GM12878 (cell line): ENCODE measurements at regions not wholly inside any gene's neighbourhood (a gene's known extent, or its start where the extent isn't known, plus 50 kb on each side); places are given as distances from the start of the nearest gene placed in this dataset.

Source experiments
- ATAC-seq: fragments of 200-7000 bp; cut with Tn5 transposase; 3 replicates; pipeline ENCODE4 v1.9.1; 2020; ENCODE audit warnings: mild to moderate bottlenecking, moderate library complexity
- BruUV-seq: library from RNA; stranded (reverse); fragments of 400-500 nt; replicated peaks from 2 replicates; lab custom pipeline; 2021; lab: Mats Ljungman, UMichigan
- CTCF ChIA-PET: fragments of 300-600 bp; sonication (Branson Sonifier 250); formaldehyde crosslinking; extraction: SDS; loops from one replicate; lab custom pipeline; 2021; ENCODE audit warnings: inconsistent platforms; lab: Yijun Ruan, JAX
- POLR2A ChIA-PET: fragments of 350-600 bp; formaldehyde crosslinking; extraction: SDS; loops from one replicate; lab custom pipeline; 2021; ENCODE audit warnings: inconsistent platforms; lab: Charles Lee
- RAD21 ChIA-PET: fragments of 300-600 bp; sonication (Branson Sonifier 250); formaldehyde crosslinking; loops from one replicate; lab custom pipeline; 2023; ENCODE audit warnings: antibody characterized with exemption; ENCODE audit not compliant: unreplicated experiment; lab: Charles Lee
- SMC1A ChIA-PET: fragments of 300-600 bp; sonication (Branson Sonifier 250); formaldehyde crosslinking; loops from one replicate; lab custom pipeline; 2023; ENCODE audit not compliant: unreplicated experiment, uncharacterized antibody; lab: Charles Lee
- DNase-seq: peaks from one replicate; pipeline ENCODE4 v3.0.0-alpha.2; 2011; ENCODE audit warnings: low read depth, low spot score
- FAIRE-seq: peaks from 3 replicates; lab custom pipeline; 2011; peaks lifted over from hg19 to GRCh38; lab: Jason Lieb, UNC
- H2AFZ ChIP-seq: 2 replicates; pipeline ENCODE4 v1.6.0; 2011; ENCODE audit warnings: low read depth, low read length, control low read depth; ENCODE audit not compliant: control insufficient read depth
- H3K27ac ChIP-seq: 2 replicates; pipeline ENCODE4 v1.5.1; 2011; ENCODE audit warnings: control low read depth; ENCODE audit not compliant: control insufficient read depth, insufficient read depth
- H3K27me3 ChIP-seq, 2 experiments: replicated peaks in 1 of 2; 2 replicates each; pipeline versions ENCODE4 v1.6.0 to v1.6.1; 2011; ENCODE audit warnings: low read length in 1 of 2; ENCODE audit not compliant: control insufficient read depth in 2 of 2, insufficient read depth in 2 of 2
- H3K36me3 ChIP-seq, 2 experiments: 2 replicates each; pipeline ENCODE4 v1.5.1; 2011; ENCODE audit warnings: low read length in 1 of 2; ENCODE audit not compliant: control insufficient read depth in 2 of 2, insufficient read depth in 2 of 2
- H3K4me1 ChIP-seq: 2 replicates; pipeline ENCODE4 v1.6.1; 2011; ENCODE audit warnings: mild to moderate bottlenecking, low read length, moderate library complexity, mixed read lengths; ENCODE audit not compliant: control insufficient read depth, insufficient read depth
- H3K4me2 ChIP-seq: 2 replicates; pipeline ENCODE4 v1.6.0; 2011; ENCODE audit warnings: control low read depth; ENCODE audit not compliant: control insufficient read depth, insufficient read depth
- H3K4me3 ChIP-seq: fragments of 200-600 bp; sonication (generic); 2 replicates; pipeline ENCODE4 v1.5.1; 2016
- H3K79me2 ChIP-seq: 2 replicates; pipeline ENCODE4 v1.6.0; 2011; ENCODE audit warnings: low read length; ENCODE audit not compliant: control insufficient read depth, insufficient read depth
- H3K9ac ChIP-seq: 2 replicates; pipeline ENCODE4 v1.8.0; 2011; ENCODE audit warnings: low read length, control low read depth, mixed read lengths; ENCODE audit not compliant: control insufficient read depth, insufficient read depth
- H3K9me3 ChIP-seq: replicated peaks from 3 replicates; pipeline ENCODE4 v1.5.1; 2011; ENCODE audit warnings: mild to moderate bottlenecking, low read length; ENCODE audit not compliant: control insufficient read depth, insufficient read depth
- H4K20me1 ChIP-seq: 2 replicates; pipeline ENCODE4 v1.6.0; 2011; ENCODE audit not compliant: control insufficient read depth, insufficient read depth
- BRCA1 ChIP-seq: IDR thresholded peaks from 2 replicates; pipeline ENCODE4 v1.6.1; 2011; ENCODE audit warnings: low read depth, low read length, improper control_type of control experiment
- CREM ChIP-seq: IDR thresholded peaks from 2 replicates; pipeline ENCODE4 v1.6.1; 2014; ENCODE audit warnings: antibody characterized with exemption, low read depth
- EZH2 ChIP-seq: IDR thresholded peaks from 2 replicates; pipeline ENCODE4 v1.6.1; 2012; ENCODE audit warnings: low read depth, mild to moderate bottlenecking, control low read depth, inconsistent platforms, low read length, borderline replicate concordance; ENCODE audit not compliant: control insufficient read depth
- HDAC6 ChIP-seq: fragments of 200-600 bp; sonication (generic); IDR thresholded peaks from one replicate; pipeline ENCODE4 v1.8.0; 2017; ENCODE audit warnings: antibody characterized with exemption; ENCODE audit not compliant: unreplicated experiment
- MTA3 ChIP-seq: IDR thresholded peaks from 2 replicates; pipeline ENCODE4 v1.6.1; 2012; ENCODE audit warnings: low read length, inconsistent platforms, borderline replicate concordance
- MYC ChIP-seq: IDR thresholded peaks from 2 replicates; pipeline ENCODE4 v1.6.1; 2011; ENCODE audit warnings: mild to moderate bottlenecking, low read length, moderate library complexity, inconsistent platforms; ENCODE audit not compliant: insufficient read depth, insufficient replicate concordance, insufficient read length, severe bottlenecking
- NBN ChIP-seq: fragments of 450-650 bp; IDR thresholded peaks from 2 replicates; pipeline ENCODE4 v1.6.1; 2016
- NFYB ChIP-seq: IDR thresholded peaks from 2 replicates; pipeline ENCODE4 v1.6.1; 2011; ENCODE audit warnings: low read depth, mild to moderate bottlenecking, low read length, improper control_type of control experiment, moderate library complexity; ENCODE audit not compliant: insufficient read depth
- NR2F1 ChIP-seq: fragments of 450-650 bp; conservative IDR thresholded peaks from 2 replicates; pipeline ENCODE4 v1.6.1; 2017; ENCODE audit warnings: mild to moderate bottlenecking
- POU2F2 ChIP-seq: IDR thresholded peaks from 3 replicates; pipeline ENCODE4 v1.6.1; 2011; ENCODE audit warnings: low read depth, mild to moderate bottlenecking, low read length, borderline replicate concordance
- SMARCA5 ChIP-seq: fragments of 450-650 bp; IDR thresholded peaks from 2 replicates; pipeline ENCODE4 v1.6.1; 2017; ENCODE audit warnings: mild to moderate bottlenecking
- SMC3 ChIP-seq: IDR thresholded peaks from 2 replicates; pipeline ENCODE4 v1.6.1; 2011; ENCODE audit warnings: low read length, improper control_type of control experiment, borderline replicate concordance
- TARDBP ChIP-seq: IDR thresholded peaks from 2 replicates; pipeline ENCODE4 v1.6.1; 2016; ENCODE audit warnings: borderline replicate concordance
- YBX1 ChIP-seq: fragments of 450-650 bp; IDR thresholded peaks from 2 replicates; pipeline ENCODE4 v1.6.1; 2016; ENCODE audit warnings: antibody characterized with exemption
- ZBED1 ChIP-seq: IDR thresholded peaks from 2 replicates; pipeline ENCODE4 v1.6.1; 2016; ENCODE audit warnings: borderline replicate concordance
- ZNF384 ChIP-seq: IDR thresholded peaks from 2 replicates; pipeline ENCODE4 v1.6.1; 2012; ENCODE audit warnings: low read depth, mild to moderate bottlenecking, low read length, improper control_type of control experiment, borderline replicate concordance
- ZSCAN29 ChIP-seq: fragments of 450-650 bp; IDR thresholded peaks from 2 replicates; pipeline ENCODE4 v1.6.1; 2017; ENCODE audit warnings: mild to moderate bottlenecking, moderate library complexity
- WGBS: methylation state at CpG from one replicate; pipeline ENCODE4 v1.1.6; 2016; ENCODE audit warnings: low lambda C conversion rate; ENCODE audit not compliant: insufficient replicate concordance, insufficient coverage; ENCODE audit errors: missing lambda C conversion rate; 5-methylcytosine and 5-hydroxymethylcytosine counted together
- in situ Hi-C: fragments of 300-500 bp; cut with MboI; formaldehyde crosslinking; loops from 9 replicates; pipeline ENCODE4 v1.14.3; 2018; ENCODE audit warnings: mixed read lengths
- intact Hi-C: fragments of 100-400 bp; cut with micrococcal nuclease; formaldehyde crosslinking; loops from one replicate; pipeline ENCODE4 v1.14.2; 2022; ENCODE audit not compliant: unreplicated experiment
- TF ChIP-seq, protein P1 (sequence below): IDR thresholded peaks from 2 replicates; pipeline ENCODE4 v1.6.1; 2012; ENCODE audit warnings: low read depth, low read length, improper control_type of control experiment
- TF ChIP-seq, protein P2 (sequence below): fragments of 450-650 bp; IDR thresholded peaks from 2 replicates; pipeline ENCODE4 v1.6.1; 2016; ENCODE audit warnings: mild to moderate bottlenecking

DNA sequence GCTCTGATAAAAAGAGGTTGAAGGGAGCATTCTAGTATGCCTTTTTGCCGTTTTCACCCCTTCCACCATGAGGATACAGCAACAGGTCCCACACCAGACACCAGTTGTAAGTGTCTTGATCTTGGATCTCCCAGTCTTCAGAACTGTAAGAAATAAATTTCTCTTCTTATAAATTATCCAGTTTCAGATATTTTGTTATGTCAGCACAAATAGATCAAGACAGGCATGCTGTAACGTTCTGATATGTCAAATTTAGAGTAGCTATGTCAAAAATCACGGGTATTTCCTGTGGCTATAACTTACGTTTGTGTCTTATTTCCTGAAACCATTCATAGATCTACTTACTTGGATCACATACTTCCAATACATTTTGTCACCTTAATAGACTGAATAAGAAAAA, 55.9 kb upstream of the CD83 start:
- Histone ChIP-seq H3K36me3 (no peaks in the 10 kb centered on the region), H3K79me2 (no peaks in the 10 kb centered on the region), H3K9me3 (peaks cover 6% of the 10 kb centered on the region; the same call in 2 of the 3 replicates), H3K27me3 (peaks cover 5 to 8% of the 10 kb centered on the region in 2 experiments; a peak in 3 of 4 replicates), H3K27ac (no peak overlapping the region), H2AFZ (no peak overlapping the region), H3K4me3 (no peak overlapping the region), H3K9ac (no peak overlapping the region), H3K4me1 (no peaks in the 10 kb centered on the region), H3K4me2 (no peak overlapping the region), H4K20me1 (no peaks in the 10 kb centered on the region)
- no TSS peak for BruUV-seq
- RAD21 ChIA-PET = no interaction called here
- in situ Hi-C loops = loop anchor here (5.0 kb wide), 1 partner anchor 269 kb away; no protein-coding TSS in a partner anchor
- POLR2A ChIA-PET = no interaction called here
- CTCF ChIA-PET = interaction anchor here (1.0 to 7.1 kb wide), 3 partner anchors 15 to 267 kb away, joined by 5 to 157 read pairs (median 8); no protein-coding TSS in a partner anchor
- DNase-seq = no peak
- intact Hi-C loops = no loop called here
- FAIRE-seq = no peak
- SMC1A ChIA-PET = interaction anchor here (1.3 to 6.1 kb wide), 2 partner anchors 16 to 80 kb away, joined by 3 to 64 read pairs; no protein-coding TSS in a partner anchor
- TF ChIP-seq POU2F2 (no peak), MYC (no peak), ZBED1 (no peak), EZH2 (no peak), NFYB (no peak), TARDBP (no peak), SMARCA5 (no peak), NBN (no peak), SMC3 (no peak), YBX1 (no peak), ZSCAN29 (no peak), NR2F1 (no peak), ZNF384 (no peak), CREM (no peak), HDAC6 (no peak), BRCA1 (no peak), MTA3 (no peak)
- TF ChIP-seq, protein P1, sequence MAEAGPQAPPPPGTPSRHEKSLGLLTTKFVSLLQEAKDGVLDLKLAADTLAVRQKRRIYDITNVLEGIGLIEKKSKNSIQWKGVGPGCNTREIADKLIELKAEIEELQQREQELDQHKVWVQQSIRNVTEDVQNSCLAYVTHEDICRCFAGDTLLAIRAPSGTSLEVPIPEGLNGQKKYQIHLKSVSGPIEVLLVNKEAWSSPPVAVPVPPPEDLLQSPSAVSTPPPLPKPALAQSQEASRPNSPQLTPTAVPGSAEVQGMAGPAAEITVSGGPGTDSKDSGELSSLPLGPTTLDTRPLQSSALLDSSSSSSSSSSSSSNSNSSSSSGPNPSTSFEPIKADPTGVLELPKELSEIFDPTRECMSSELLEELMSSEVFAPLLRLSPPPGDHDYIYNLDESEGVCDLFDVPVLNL = no peak
- TF ChIP-seq, protein P2, sequence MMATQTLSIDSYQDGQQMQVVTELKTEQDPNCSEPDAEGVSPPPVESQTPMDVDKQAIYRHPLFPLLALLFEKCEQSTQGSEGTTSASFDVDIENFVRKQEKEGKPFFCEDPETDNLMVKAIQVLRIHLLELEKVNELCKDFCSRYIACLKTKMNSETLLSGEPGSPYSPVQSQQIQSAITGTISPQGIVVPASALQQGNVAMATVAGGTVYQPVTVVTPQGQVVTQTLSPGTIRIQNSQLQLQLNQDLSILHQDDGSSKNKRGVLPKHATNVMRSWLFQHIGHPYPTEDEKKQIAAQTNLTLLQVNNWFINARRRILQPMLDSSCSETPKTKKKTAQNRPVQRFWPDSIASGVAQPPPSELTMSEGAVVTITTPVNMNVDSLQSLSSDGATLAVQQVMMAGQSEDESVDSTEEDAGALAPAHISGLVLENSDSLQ = no peak
- ATAC-seq = no peak
- 18% methylated on average over 4 of the region's 4 CpGs for WGBS
